NOMO-1 treated with DMSO at 0.1 percent for 48 hours (cell line): ENCODE measurements at regions not wholly inside any gene's neighbourhood (a gene's known extent, or its start where the extent isn't known, plus 50 kb on each side); places are given as distances from the start of the nearest gene placed in this dataset.

Experiments used
- DNase-seq: peaks from one replicate; lab custom pipeline; 2025; ENCODE audit not compliant: unreplicated experiment; lab: John Stamatoyannopoulos, UW

DNA sequence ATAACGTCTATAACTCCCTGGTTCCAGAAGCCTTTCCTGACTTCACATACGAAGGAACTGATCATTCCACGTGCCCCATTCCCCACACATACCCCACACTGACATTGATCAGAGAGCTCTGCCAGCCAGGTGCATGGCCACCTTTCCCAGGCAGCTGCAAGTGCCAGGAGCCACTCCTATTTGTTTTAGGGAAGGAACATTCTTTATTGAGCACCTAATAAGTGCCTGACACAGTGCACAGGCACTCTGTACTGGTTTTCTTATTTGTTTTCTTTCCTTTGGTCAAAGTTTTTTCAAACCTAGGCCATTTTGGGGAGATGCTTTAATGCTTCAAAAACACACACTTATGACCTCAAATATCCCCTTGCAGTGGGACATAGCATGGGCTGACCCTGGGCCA is 50.0 kb downstream of the PITPNM2 start:
- DNase-seq = no peak

DNA sequence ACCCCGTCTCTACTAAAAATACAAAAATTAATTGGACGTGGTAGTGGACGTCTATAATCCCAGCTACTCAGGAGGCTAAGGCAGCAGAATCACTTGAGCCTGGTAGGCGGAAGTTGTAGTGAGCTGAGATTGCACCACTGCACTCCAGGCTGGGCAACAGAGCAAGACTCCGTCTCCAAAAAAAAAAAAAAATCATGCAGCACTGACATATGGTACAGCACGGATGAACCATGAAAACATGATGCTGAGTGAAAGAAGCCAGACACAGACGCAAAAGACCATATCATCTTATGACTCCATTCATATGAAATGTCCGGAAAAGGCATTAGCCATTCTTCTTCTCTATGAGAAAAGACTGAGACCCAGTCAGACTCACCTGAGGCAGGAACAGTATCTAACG is 50.4 kb downstream of the PITPNM2 start:
- no peak for DNase-seq

GRCh38 chr12:123099560-123100192 is 51.2 kb downstream of the PITPNM2 start:
- DNase-seq = no peak

DNA sequence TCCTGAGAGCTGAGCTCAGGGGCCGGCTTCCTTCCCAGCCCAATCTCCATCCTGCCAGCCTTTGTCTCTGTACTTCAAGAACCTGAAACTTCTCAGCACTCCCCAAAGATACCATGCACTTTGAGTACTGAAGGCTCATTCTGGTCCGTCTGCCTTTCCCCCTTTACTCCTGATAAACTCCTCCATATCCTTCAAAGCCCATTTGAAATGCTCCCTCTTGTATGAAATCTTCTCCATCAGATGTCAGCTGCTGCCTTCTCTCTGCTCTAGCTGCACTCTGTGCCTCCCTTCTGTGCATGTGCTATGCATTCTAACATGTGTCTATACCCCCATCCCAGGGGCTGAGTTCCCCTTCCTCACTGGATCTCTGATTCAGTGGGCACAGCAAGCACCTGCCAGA is 52.1 kb downstream of the PITPNM2 start:
- DNase-seq = no peak

DNA sequence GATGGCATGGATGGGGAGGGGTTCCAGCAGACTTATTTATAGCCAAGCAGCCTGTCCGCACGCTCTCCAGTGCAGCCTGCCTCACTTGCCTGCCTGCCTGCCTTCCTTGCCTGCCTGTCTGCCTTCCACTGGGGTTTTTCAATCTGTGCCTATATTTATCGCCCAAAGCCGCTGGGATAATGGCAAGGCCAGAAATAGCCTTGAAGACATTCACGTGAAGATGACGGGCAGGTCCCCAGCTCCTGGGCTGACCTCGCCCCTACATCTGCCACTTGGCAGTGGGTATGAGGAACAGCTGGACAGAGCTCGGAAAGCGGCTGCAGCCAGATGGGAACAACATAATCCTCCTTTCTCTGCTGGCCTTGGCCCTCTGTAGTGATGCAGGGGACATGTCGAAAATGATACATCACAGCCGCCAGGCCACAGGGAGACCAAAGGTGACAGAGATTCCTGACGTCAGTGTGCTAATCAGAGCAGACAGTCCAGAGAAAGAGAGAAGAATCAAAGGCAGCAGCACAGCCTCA is 53.3 kb downstream of the PITPNM2 start:
- DNase-seq = no peak

- DNase-seq = no peak
Observed at GRCh38 chr12:123096741-123097140, 54.1 kb downstream of the PITPNM2 start.

GRCh38 chr12:123096182-123096581 is 54.7 kb downstream of the PITPNM2 start:
- no peak for DNase-seq

GRCh38 chr12:123095078-123095881 is 55.6 kb downstream of the PITPNM2 start:
- no peak for DNase-seq

GRCh38 chr12:123094349-123095077 is 56.4 kb downstream of the PITPNM2 start:
- DNase-seq = no peak

DNA sequence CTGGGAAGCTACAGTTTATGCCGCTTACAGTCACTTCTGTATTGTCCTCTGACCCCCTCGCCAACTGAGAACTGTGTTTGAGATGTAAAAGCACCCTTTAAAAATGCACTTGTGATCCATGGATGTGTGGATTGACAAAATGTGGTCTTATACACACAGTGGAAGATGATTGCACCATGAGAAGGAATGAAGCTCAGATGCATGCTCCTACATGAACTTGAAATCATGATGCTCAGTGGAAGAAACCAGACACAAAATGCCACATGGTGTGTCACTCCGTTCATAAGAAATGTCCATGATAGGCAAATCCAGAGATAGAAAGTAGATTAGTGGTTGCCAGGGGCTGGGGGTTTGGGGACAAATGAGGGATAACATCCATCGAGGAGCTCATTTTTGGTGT is 58.0 kb downstream of the PITPNM2 start:
- DNase-seq = no peak

DNA sequence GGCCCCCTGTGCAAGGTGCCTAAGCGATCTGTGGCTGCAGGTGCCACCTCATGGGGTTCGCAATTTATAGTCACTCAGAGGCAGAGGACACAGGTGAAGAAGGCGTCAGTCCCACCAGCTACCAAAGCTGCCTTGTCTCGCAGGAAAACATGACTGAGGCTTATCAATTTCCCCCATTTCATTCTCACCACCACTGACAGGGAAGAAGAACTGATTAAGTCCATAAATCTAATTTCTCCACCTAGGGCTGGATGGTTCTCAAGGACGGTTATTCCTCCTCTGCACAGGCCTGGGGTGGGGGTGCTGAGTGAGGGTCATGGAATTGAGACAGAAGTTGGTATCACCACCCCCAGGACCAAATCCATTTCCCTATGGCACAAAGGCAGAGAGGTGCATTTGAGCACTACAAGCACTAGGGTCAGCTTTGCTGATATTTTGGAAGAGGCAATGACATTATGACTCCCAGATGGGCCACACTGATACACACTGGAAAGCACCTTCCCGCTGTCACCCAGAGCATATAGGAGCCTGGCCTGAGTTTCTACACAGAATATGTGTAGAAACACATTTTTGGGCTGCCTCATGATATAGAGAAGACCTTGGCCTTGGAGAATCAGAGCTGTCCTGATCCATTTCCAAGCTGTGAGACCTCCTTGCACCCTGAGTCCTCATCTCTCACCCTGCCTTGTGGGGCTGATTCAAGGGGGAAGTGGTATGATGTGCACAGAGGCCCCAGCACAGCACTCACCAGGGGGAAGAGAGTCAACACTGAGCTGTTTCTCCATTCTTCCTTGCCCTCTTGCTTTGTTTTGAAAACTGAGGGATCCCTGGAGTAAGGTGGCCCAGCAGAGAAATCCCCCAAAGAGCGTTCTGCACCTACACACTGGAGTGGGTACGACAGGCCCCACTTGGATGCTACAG is 59.4 kb downstream of the PITPNM2 start:
- DNase-seq = peak; percentile 38

DNA sequence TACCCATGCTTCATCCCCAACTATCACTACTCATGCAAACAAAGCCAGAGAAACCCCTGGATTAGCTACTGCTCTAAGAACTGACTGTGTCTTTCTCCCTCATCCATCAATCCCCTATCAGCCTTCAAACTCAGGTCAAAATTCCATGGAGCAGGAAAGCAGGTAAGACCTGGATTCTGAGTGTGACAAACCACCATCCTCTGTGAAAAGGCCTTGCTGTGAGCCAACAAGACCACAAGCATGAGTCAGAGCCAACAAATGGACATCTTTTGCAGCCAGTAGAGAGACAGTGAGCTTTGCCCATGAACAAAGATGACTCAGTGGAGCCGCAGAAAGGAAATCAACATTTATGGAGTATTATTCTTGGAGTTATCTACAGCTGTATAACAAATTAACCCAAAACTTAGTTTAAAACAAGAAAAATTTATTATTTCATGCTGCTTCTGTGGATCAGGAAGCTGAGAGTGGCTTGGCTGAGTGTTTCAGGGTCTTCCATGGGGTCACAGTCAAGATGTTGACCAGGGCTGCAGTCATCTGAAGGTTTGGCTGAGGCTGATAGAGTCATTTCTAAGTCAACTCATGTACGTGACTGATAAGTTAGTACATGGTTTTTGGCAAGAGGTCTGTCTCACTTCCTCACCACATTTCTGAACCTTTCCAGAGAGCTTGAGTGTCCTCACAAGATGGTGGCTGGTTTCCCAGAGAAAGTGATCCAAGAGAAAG is 61.1 kb downstream of the PITPNM2 start:
- DNase-seq = peak; percentile 89

DNA sequence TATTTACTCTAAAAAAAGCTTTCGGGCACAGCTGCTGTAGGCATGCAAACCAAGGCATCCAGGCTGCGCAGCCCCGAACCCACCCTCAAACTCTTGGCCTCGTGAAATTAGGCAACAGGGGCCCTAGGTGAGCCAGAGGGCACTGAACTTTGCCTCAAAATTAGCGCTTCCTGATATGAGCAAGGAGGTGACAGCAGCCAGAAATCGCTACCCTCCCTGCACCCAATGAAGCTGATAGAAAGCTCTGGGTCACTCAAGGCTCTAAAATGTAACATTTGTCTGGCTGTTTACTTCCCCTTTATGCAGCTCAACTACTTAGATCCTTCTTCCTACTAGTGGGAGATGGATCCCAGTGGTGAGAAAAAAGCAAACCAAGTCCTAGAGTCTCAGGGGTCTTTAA is 61.8 kb downstream of the PITPNM2 start:
- peak; percentile 90 for DNase-seq

DNA sequence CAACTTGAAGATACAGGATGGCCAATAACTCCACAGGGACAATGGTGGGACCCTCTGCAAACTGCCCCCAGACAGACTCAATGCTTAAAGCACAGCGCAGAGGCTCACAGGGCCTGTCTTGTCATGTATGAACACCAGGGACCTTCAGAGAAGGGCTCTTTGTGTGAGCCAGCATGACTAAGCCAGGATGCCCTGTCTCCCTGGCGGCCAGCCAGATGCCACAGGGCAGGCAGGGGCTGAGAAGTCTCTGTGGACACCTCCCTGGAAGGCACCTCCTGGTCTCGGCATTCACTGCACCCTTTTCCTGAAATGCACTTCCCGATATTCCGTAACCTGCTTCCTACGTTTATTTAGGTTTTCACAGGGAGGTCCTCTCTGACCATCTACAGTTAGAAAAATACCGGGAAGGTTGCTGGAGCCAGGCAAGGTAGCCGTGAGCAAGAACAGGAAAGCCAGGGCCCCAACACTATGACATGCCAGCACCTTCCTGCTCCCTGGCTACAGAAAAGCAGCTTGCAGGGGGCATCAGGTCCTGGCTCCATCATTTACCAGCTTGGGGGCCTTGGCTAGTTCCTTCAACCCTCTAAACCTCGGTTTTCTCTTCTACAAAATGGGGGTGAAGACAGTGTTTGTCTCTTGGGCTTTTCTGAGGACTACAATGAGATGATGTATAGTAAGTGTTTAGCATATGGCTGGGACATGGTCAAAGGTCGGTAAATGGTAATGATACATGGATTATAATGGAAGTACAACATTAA is 65.0 kb downstream of the PITPNM2 start:
- DNase-seq = no peak

- no peak for DNase-seq
Observed at GRCh38 chr12:123085066-123085465, 65.8 kb downstream of the PITPNM2 start.

DNA sequence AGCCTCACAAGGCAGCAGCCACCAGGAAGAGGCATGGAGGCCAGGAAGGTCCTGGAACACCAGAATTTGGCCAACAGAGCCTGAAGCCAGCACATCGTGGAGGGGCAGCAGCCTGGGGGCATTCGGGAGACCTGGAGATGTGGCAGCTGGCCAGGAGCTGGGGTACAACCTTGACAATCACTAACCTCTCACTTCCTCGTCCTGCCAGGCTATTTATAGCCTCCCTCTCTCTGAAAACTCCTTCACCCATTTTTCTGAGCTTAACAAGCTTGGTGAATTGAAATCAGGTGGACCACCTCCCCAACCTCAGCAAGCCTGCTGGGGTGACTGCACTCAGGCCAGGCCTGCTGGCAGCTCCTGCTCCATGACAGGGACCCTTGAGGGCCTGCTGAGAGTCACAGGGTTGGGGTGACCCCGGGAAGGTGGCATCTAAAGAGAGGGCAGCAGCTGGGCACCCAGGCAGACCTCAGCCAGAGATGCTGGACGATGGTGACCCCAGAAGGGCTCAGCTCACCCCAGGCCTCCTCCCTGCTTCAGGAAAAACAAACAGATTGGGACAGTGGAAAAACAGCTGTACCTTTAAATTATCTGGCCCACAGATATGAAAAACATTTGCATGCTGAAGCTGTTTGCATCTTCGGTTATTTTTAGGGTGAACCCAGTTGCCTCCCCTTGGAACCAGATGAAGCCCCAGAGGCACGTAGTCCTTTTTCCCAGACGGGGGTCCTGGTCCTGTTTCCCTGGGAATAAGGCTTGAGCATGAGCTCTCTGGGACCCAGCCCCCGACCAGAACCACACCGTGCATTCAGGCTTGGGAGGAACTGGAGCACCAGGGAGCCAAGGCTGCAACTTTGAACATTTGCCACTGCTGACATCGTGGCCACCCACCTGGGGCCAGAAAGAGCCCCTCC is 67.0 kb downstream of the PITPNM2 start:
- no peak for DNase-seq

DNA sequence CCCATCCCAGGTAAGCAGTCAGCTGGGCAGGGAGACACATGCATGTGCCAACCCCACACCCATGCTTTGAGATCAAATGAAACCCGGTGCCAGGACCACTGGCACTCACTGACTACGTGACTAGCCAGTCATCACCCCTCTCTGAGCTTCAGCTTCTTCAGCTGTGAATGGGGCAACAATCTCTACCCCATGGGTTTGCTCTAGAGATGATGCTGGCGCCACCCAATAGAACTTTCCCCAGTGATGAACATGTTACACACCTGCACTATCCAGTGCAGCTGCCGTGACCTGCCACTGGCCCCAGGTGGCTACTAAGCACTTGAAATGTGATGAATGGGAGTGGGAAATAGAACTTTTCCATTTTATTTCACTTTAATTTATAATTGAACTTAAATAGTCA is 70.3 kb downstream of the PITPNM2 start:
- no peak for DNase-seq

DNA sequence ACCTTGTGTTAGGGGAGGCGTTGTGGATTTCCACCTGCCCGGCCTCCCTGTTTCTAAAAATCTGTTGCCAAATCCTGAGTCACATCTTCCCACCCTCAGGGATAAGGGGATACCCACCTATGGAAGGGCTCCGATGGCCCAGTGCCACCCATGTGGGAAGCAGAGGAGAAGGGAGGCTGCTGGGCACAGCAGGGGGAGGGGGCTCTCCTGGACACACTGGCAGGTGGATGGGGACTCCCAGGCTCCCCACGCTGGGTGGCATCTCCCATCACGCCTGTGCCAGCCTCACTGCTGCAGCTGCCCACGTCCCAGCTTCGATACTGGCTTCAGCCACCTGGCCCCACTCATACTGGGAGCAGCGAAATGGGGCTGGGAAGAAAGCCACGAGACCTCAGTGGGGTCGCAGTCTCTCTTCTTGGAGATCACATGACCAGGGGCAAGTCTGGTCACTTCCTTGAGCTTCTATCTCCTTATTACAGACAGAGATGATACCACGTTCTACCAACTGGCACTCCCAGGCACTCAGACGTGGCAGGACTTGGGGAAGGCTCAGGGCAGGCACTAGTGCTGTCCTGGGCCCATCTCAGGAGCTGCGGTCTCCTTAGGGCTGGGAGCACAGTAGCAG is 72.2 kb downstream of the PITPNM2 start:
- no peak for DNase-seq
